Ovary (tissue), 7 donors: ENCODE measurements at regions not wholly inside any gene's neighbourhood (a gene's known extent, or its start where the extent isn't known, plus 50 kb on each side); places are given as distances from the start of the nearest gene placed in this dataset.

Source experiments
- DNase-seq, 5 donors: peaks; one replicate each; pipeline ENCODE4 v3.0.0-alpha.2; 2019 to 2020
- H3K27ac ChIP-seq, 2 donors: fragments of 200-600 bp; one replicate each; pipeline versions ENCODE4 v1.5.1 to v1.8.0; 2019 to 2022
- H3K27me3 ChIP-seq: fragments of 200-600 bp; one replicate; pipeline ENCODE4 v1.8.0; 2022
- H3K36me3 ChIP-seq: fragments of 200-600 bp; sonication (generic); one replicate; pipeline ENCODE4 v1.5.1; 2019
- H3K4me1 ChIP-seq: one replicate; pipeline ENCODE4 v1.8.1; 2013; ENCODE audit warnings: mild to moderate bottlenecking, moderate library complexity; ENCODE audit not compliant: insufficient read depth
- H3K4me3 ChIP-seq: fragments of 200-600 bp; sonication (generic); one replicate; pipeline ENCODE4 v1.5.1; 2017
- H3K9me3 ChIP-seq, 2 donors: fragments of 200-600 bp in 1 of 2; sonication (generic) in 1 of 2; one replicate each; pipeline versions ENCODE4 v1.5.1 to v1.8.1; 2013 to 2019; ENCODE audit warnings: mild to moderate bottlenecking in 1 of 2, moderate library complexity in 1 of 2
- CTCF ChIP-seq, 3 donors: fragments of 450-650 bp in 2 of 3; fragments of 200-600 bp in 1 of 3; IDR thresholded peaks; one replicate each; pipeline versions ENCODE4 v1.5.1 to v1.8.0; 2016 to 2022; ENCODE audit warnings: antibody characterized with exemption in 3 of 3, mild to moderate bottlenecking in 1 of 3
- EP300 ChIP-seq: sonication (generic); formaldehyde crosslinking; IDR thresholded peaks from one replicate; pipeline ENCODE4 v1.6.1; 2017; ENCODE audit warnings: antibody characterized with exemption
- POLR2A ChIP-seq: fragments of 450-650 bp; IDR thresholded peaks from one replicate; pipeline ENCODE4 v1.6.1; 2017; ENCODE audit warnings: antibody characterized with exemption, mild to moderate bottlenecking, moderate library complexity
- WGBS, 3 donors: extraction: QIAGEN DNeasy Blood & Tissue Kit in 1 of 3; methylation state at CpG; one replicate each; pipeline versions ENCODE4 v1.1.5 to v1.1.7; 2013 to 2017; 5-methylcytosine and 5-hydroxymethylcytosine counted together
- intact Hi-C, 4 donors: fragments of 100-400 bp; cut with DNase I; formaldehyde crosslinking; loops; one replicate each; pipeline versions ENCODE4 v1.11.0 to v1.15.1; 2022 to 2023
- donor health status: DM: no; HTN: no; CAD: no; lungs with moderate emphysema.
- donor health status: DM: no; HTN: no; CAD: no.
- donor health status: Bipolar disorder and iron deficiency.
- donor health status: DM: no; HTN: no; CAD: no.
- donor health status: DM: yes; HTN: yes; CAD: no.

GRCh38 chr15:93859176-93859575 lies 372.2 kb upstream of the MCTP2 start:
- DNase-seq, result no peak
- H3K27me3 ChIP-seq, result no peaks in the 10 kb centered on the region
- H3K9me3 ChIP-seq, result no peaks in the 10 kb centered on the region
- no peak overlapping the region for H3K27ac ChIP-seq
- no peaks in the 10 kb centered on the region for H3K36me3 ChIP-seq
- TF ChIP-seq POLR2A (no peak), CTCF (IDR thresholded peaks at IDR 0.05) (no peak), EP300 (no peak)
- no peak overlapping the region for H3K4me3 ChIP-seq
- intact Hi-C loops, result no loop called here
- peaks cover 2% of the 10 kb centered on the region for H3K4me1 ChIP-seq
- 90 to 91% (median 90%) methylated on average over 3 of the region's 3 CpGs for WGBS, 3 donors

GRCh38 chr15:93855181-93855826 lies 376.1 kb upstream of the MCTP2 start:
- intact Hi-C loops, result no loop called here
- H3K36me3 ChIP-seq, result no peaks in the 10 kb centered on the region
- H3K4me1 ChIP-seq, result peaks cover 2% of the 10 kb centered on the region
- H3K27me3 ChIP-seq, result no peaks in the 10 kb centered on the region
- TF ChIP-seq EP300 (no peak), POLR2A (no peak), CTCF (IDR thresholded peaks at IDR 0.05) (no peak)
- DNase-seq, result no peak
- H3K4me3 ChIP-seq, result no peak overlapping the region
- H3K9me3 ChIP-seq, result no peaks in the 10 kb centered on the region
- no peak overlapping the region for H3K27ac ChIP-seq
- 58 to 68% (median 63%) methylated on average over 4 of the region's 4 CpGs for WGBS, 3 donors

- H3K4me3 ChIP-seq, result no peak overlapping the region
- H3K36me3 ChIP-seq, result no peaks in the 10 kb centered on the region
- no peak for TF ChIP-seq EP300
- no peak for TF ChIP-seq POLR2A
- TF ChIP-seq CTCF (IDR thresholded peaks at IDR 0.05), result no peak
- intact Hi-C loops, result no loop called here
- no peaks in the 10 kb centered on the region for H3K27me3 ChIP-seq
- DNase-seq, result no peak
- no peaks in the 10 kb centered on the region for H3K9me3 ChIP-seq
- WGBS, 3 donors, result 86 to 99% (median 99%) methylated on average over 3 of the region's 3 CpGs
- no peak overlapping the region for H3K27ac ChIP-seq
- peaks cover 3% of the 10 kb centered on the region for H3K4me1 ChIP-seq
These were observed 377.3 kb upstream of the MCTP2 start for GRCh38 chr15:93854088-93854487.

- intact Hi-C loops, result no loop called here
- H3K27me3 ChIP-seq, result no peaks in the 10 kb centered on the region
- no peak for DNase-seq
- peaks cover 5% of the 10 kb centered on the region for H3K4me1 ChIP-seq
- no peaks in the 10 kb centered on the region for H3K36me3 ChIP-seq
- H3K4me3 ChIP-seq, result no peak overlapping the region
- 78 to 86% (median 78%) methylated on average over 4 of the region's 4 CpGs for WGBS, 3 donors
- no peak overlapping the region for H3K27ac ChIP-seq
- no peak for TF ChIP-seq CTCF (IDR thresholded peaks at IDR 0.05)
- TF ChIP-seq EP300, result no peak
- no peak for TF ChIP-seq POLR2A
- no peaks in the 10 kb centered on the region for H3K9me3 ChIP-seq
These were observed 378.6 kb upstream of the MCTP2 start for GRCh38 chr15:93852761-93853160.
